ENCODE measurements at regions not wholly inside any gene's neighbourhood (a gene's known extent, or its start where the extent isn't known, plus 50 kb on each side); places are given as distances from the start of the nearest gene placed in this dataset.

- Histone ChIP-seq H3K4me2 (no peak overlapping the region), H3K36me3 (ENCODE audit: insufficient read depth) (no peaks in the 10 kb centered on the region), H3K27ac (no peak overlapping the region), H3K79me2 (ENCODE audit: insufficient read depth, low read depth) (no peaks in the 10 kb centered on the region), H2AFZ (ENCODE audit: low read depth) (no peak overlapping the region), H3K4me3 (IDR thresholded peaks at IDR 0.05; ENCODE audit: insufficient read depth, low read depth, low read length) (no peak overlapping the region), H3K9ac (no peak overlapping the region), H3K27me3 (ENCODE audit: insufficient read depth, low read depth) (peaks cover 3% of the 10 kb centered on the region; the same call in 1 of the 2 replicates), H3K4me1 (ENCODE audit: low read depth, poor library complexity, severe bottlenecking) (no peaks in the 10 kb centered on the region), H4K20me1 (ENCODE audit: insufficient read depth) (no peaks in the 10 kb centered on the region)
- no peak for TF ChIP-seq CTCF (conservative IDR thresholded peaks at IDR 0.05; ENCODE audit: low read depth, low read length)
Observed at GRCh38 chr1:29593601-29594382, 357.5 kb downstream of the PTPRU start.

- Histone ChIP-seq H4K20me1 (ENCODE audit: insufficient read depth) (no peaks in the 10 kb centered on the region), H3K4me3 (IDR thresholded peaks at IDR 0.05; ENCODE audit: insufficient read depth, low read depth, low read length) (no peak overlapping the region), H3K4me1 (ENCODE audit: low read depth, poor library complexity, severe bottlenecking) (no peaks in the 10 kb centered on the region), H3K9ac (no peak overlapping the region), H3K27ac (no peak overlapping the region), H3K36me3 (ENCODE audit: insufficient read depth) (no peaks in the 10 kb centered on the region), H3K27me3 (ENCODE audit: insufficient read depth, low read depth) (peaks cover 12% of the 10 kb centered on the region; the same call in 1 of the 2 replicates), H2AFZ (ENCODE audit: low read depth) (no peak overlapping the region), H3K4me2 (no peak overlapping the region), H3K79me2 (ENCODE audit: insufficient read depth, low read depth) (no peaks in the 10 kb centered on the region)
- no peak for TF ChIP-seq CTCF (conservative IDR thresholded peaks at IDR 0.05; ENCODE audit: low read depth, low read length)
Observed at GRCh38 chr1:29592731-29593130, 356.4 kb downstream of the PTPRU start.

GRCh38 chr1:29592261-29592615 lies 355.9 kb downstream of the PTPRU start:
- Histone ChIP-seq H3K4me3 (IDR thresholded peaks at IDR 0.05; ENCODE audit: insufficient read depth, low read depth, low read length) (no peak overlapping the region), H3K79me2 (ENCODE audit: insufficient read depth, low read depth) (no peaks in the 10 kb centered on the region), H3K27me3 (ENCODE audit: insufficient read depth, low read depth) (peaks cover 13% of the 10 kb centered on the region; the same call in 1 of the 2 replicates), H2AFZ (ENCODE audit: low read depth) (no peak overlapping the region), H3K27ac (no peak overlapping the region), H3K4me1 (ENCODE audit: low read depth, poor library complexity, severe bottlenecking) (no peaks in the 10 kb centered on the region), H3K9ac (no peak overlapping the region), H3K4me2 (no peak overlapping the region), H4K20me1 (ENCODE audit: insufficient read depth) (no peaks in the 10 kb centered on the region), H3K36me3 (ENCODE audit: insufficient read depth) (no peaks in the 10 kb centered on the region)
- TF ChIP-seq CTCF (conservative IDR thresholded peaks at IDR 0.05; ENCODE audit: low read depth, low read length): no peak

GRCh38 chr1:29591601-29592260 lies 355.4 kb downstream of the PTPRU start:
- H3K27ac ChIP-seq: no peak overlapping the region
- no peak overlapping the region for H3K9ac ChIP-seq
- H3K36me3 ChIP-seq (ENCODE audit: insufficient read depth): no peaks in the 10 kb centered on the region
- no peak overlapping the region for H3K4me2 ChIP-seq
- H4K20me1 ChIP-seq (ENCODE audit: insufficient read depth): no peaks in the 10 kb centered on the region
- peaks cover 13% of the 10 kb centered on the region; the same call in 1 of the 2 replicates for H3K27me3 ChIP-seq (ENCODE audit: insufficient read depth, low read depth)
- H2AFZ ChIP-seq (ENCODE audit: low read depth): no peak overlapping the region
- no peak overlapping the region for H3K4me3 ChIP-seq (IDR thresholded peaks at IDR 0.05; ENCODE audit: insufficient read depth, low read depth, low read length)
- no peaks in the 10 kb centered on the region for H3K4me1 ChIP-seq (ENCODE audit: low read depth, poor library complexity, severe bottlenecking)
- no peaks in the 10 kb centered on the region for H3K79me2 ChIP-seq (ENCODE audit: insufficient read depth, low read depth)
- no peak for TF ChIP-seq CTCF (conservative IDR thresholded peaks at IDR 0.05; ENCODE audit: low read depth, low read length)

Data from KMS-11 (cell line).